ENCODE measurements at regions not wholly inside any gene's neighbourhood (a gene's known extent, or its start where the extent isn't known, plus 50 kb on each side); places are given as distances from the start of the nearest gene placed in this dataset.

GRCh38 chr6:88481519-88481918 lies 315.4 kb upstream of the CNR1 start:
- no peak for DNase-seq (ENCODE audit: low read depth)
- TF ChIP-seq POLR2A (IDR thresholded peaks at IDR 0.05; ENCODE audit: extremely low read depth, insufficient read length), result no peak
- TF ChIP-seq MYC (IDR thresholded peaks at IDR 0.05; ENCODE audit: low read depth, low read length), result no peak
- TF ChIP-seq, protein P1, sequence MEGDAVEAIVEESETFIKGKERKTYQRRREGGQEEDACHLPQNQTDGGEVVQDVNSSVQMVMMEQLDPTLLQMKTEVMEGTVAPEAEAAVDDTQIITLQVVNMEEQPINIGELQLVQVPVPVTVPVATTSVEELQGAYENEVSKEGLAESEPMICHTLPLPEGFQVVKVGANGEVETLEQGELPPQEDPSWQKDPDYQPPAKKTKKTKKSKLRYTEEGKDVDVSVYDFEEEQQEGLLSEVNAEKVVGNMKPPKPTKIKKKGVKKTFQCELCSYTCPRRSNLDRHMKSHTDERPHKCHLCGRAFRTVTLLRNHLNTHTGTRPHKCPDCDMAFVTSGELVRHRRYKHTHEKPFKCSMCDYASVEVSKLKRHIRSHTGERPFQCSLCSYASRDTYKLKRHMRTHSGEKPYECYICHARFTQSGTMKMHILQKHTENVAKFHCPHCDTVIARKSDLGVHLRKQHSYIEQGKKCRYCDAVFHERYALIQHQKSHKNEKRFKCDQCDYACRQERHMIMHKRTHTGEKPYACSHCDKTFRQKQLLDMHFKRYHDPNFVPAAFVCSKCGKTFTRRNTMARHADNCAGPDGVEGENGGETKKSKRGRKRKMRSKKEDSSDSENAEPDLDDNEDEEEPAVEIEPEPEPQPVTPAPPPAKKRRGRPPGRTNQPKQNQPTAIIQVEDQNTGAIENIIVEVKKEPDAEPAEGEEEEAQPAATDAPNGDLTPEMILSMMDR (IDR thresholded peaks at IDR 0.05; ENCODE audit: low read depth, low read length), result no peak
- TF ChIP-seq MAX (IDR thresholded peaks at IDR 0.05; ENCODE audit: low read depth, low read length), result no peak
- H3K4me3 ChIP-seq (ENCODE audit: low read depth, low read length), result no peak overlapping the region

DNA sequence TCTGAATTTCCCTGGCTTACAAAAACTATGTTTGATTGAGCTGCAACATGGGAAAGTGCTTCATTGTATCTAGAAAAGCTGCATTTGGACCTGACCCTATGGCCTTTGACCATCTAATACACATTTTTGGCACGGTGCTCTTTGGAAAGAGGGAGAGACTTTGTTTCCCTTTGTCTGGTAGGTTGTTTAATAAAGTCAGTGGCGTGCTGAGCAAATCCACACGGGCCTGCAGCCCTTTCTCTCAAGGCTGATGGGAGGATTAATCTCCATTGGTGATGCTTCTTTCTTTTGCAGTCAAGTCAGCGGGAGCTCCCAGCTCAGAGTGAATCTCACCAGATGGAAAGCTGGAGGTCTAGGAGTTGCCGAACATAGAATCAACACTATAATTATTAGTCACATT lies 314.7 kb upstream of the CNR1 start:
- H3K4me3 ChIP-seq (ENCODE audit: low read depth, low read length), result no peak overlapping the region
- no peak for DNase-seq (ENCODE audit: low read depth)
- TF ChIP-seq POLR2A (IDR thresholded peaks at IDR 0.05; ENCODE audit: extremely low read depth, insufficient read length) (no peak), MAX (IDR thresholded peaks at IDR 0.05; ENCODE audit: low read depth, low read length) (no peak), MYC (IDR thresholded peaks at IDR 0.05; ENCODE audit: low read depth, low read length) (no peak)
- TF ChIP-seq, protein P1 (IDR thresholded peaks at IDR 0.05; ENCODE audit: low read depth, low read length), result no peak

DNA sequence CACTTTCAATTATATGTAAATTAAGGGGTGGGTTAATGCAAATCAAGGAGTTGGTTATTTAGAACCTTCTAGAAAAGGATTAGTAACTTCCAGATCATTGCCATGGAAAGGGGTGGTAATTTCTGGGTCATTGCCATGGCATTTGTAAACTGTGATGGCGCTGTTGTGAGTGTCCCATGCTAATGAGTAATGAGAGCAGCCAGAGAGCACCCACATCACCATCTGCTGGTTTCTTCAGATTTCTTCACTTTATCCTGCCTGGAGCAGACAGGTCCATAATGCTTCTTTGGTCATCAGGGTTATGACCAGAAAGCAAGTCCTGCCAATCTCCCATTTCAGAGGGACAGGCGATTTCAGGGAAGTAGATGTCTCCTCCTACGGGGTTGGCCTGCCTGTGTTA lies 311.3 kb upstream of the CNR1 start:
- DNase-seq (ENCODE audit: low read depth), result no peak
- H3K4me3 ChIP-seq (ENCODE audit: low read depth, low read length), result no peak overlapping the region
- TF ChIP-seq, protein P1 (IDR thresholded peaks at IDR 0.05; ENCODE audit: low read depth, low read length), result no peak
- TF ChIP-seq POLR2A (IDR thresholded peaks at IDR 0.05; ENCODE audit: extremely low read depth, insufficient read length) (no peak), MYC (IDR thresholded peaks at IDR 0.05; ENCODE audit: low read depth, low read length) (no peak), MAX (IDR thresholded peaks at IDR 0.05; ENCODE audit: low read depth, low read length) (no peak)

- no peak for DNase-seq (ENCODE audit: low read depth)
- H3K4me3 ChIP-seq (ENCODE audit: low read depth, low read length), result no peak overlapping the region
- TF ChIP-seq, protein P1 (IDR thresholded peaks at IDR 0.05; ENCODE audit: low read depth, low read length), result no peak
- TF ChIP-seq MAX (IDR thresholded peaks at IDR 0.05; ENCODE audit: low read depth, low read length), result no peak
- TF ChIP-seq POLR2A (IDR thresholded peaks at IDR 0.05; ENCODE audit: extremely low read depth, insufficient read length), result no peak
- no peak for TF ChIP-seq MYC (IDR thresholded peaks at IDR 0.05; ENCODE audit: low read depth, low read length)
Measured at GRCh38 chr6:88476388-88476787, 310.2 kb upstream of the CNR1 start.

- no peak overlapping the region for H3K4me3 ChIP-seq (ENCODE audit: low read depth, low read length)
- TF ChIP-seq POLR2A (IDR thresholded peaks at IDR 0.05; ENCODE audit: extremely low read depth, insufficient read length), result no peak
- TF ChIP-seq, protein P1 (IDR thresholded peaks at IDR 0.05; ENCODE audit: low read depth, low read length), result no peak
- TF ChIP-seq MAX (IDR thresholded peaks at IDR 0.05; ENCODE audit: low read depth, low read length), result no peak
- TF ChIP-seq MYC (IDR thresholded peaks at IDR 0.05; ENCODE audit: low read depth, low read length), result no peak
- DNase-seq (ENCODE audit: low read depth), result no peak
Measured at GRCh38 chr6:88474720-88475119, 308.6 kb upstream of the CNR1 start.

GRCh38 chr6:88473589-88473988 lies 307.4 kb upstream of the CNR1 start:
- DNase-seq (ENCODE audit: low read depth), result no peak
- no peak overlapping the region for H3K4me3 ChIP-seq (ENCODE audit: low read depth, low read length)
- TF ChIP-seq, protein P1 (IDR thresholded peaks at IDR 0.05; ENCODE audit: low read depth, low read length), result no peak
- TF ChIP-seq POLR2A (IDR thresholded peaks at IDR 0.05; ENCODE audit: extremely low read depth, insufficient read length), result no peak
- TF ChIP-seq MYC (IDR thresholded peaks at IDR 0.05; ENCODE audit: low read depth, low read length), result no peak
- no peak for TF ChIP-seq MAX (IDR thresholded peaks at IDR 0.05; ENCODE audit: low read depth, low read length)
